ENCODE measurements at regions not wholly inside any gene's neighbourhood (a gene's known extent, or its start where the extent isn't known, plus 50 kb on each side); places are given as distances from the start of the nearest gene placed in this dataset.

GRCh38 chr14:61213191-61213621, 67.9 kb downstream of the TMEM30B start:
- TF ChIP-seq CTCF (IDR thresholded peaks at IDR 0.05; ENCODE audit: borderline replicate concordance, control extremely low read depth, extremely low read depth, insufficient read depth, missing control alignments): no peak
- no peak for DNase-seq (ENCODE audit: low spot score)
- in situ Hi-C loops (cut with MboI; ENCODE audit: low sequenced_read_pairs, unreplicated experiment): no loop called here

DNA sequence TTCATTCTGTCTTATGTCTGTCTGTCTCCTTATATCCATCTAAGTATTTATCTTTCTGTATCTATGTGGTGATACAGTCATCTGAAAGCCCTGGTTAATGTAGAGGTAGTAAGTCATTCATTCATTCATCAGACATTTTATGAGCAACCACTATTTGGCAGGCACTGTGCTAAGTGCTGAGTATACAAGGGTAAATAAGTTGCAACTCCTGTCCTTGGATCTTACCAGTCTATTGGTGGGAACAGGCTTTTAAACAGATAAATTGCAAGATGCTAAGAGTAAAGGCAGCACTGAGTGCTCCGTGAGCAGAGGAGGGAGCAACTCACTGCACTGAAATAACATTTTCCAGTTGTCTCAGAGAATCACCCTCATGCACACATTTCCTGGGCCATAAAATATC, 68.6 kb downstream of the TMEM30B start:
- in situ Hi-C loops (cut with MboI; ENCODE audit: low sequenced_read_pairs, unreplicated experiment): no loop called here
- DNase-seq (ENCODE audit: low spot score): no peak
- TF ChIP-seq CTCF (IDR thresholded peaks at IDR 0.05; ENCODE audit: borderline replicate concordance, control extremely low read depth, extremely low read depth, insufficient read depth, missing control alignments): no peak

GRCh38 chr14:61211476-61212255, 69.5 kb downstream of the TMEM30B start:
- in situ Hi-C loops (cut with MboI; ENCODE audit: low sequenced_read_pairs, unreplicated experiment): no loop called here
- DNase-seq (ENCODE audit: low spot score): no peak
- no peak for TF ChIP-seq CTCF (IDR thresholded peaks at IDR 0.05; ENCODE audit: borderline replicate concordance, control extremely low read depth, extremely low read depth, insufficient read depth, missing control alignments)

DNA sequence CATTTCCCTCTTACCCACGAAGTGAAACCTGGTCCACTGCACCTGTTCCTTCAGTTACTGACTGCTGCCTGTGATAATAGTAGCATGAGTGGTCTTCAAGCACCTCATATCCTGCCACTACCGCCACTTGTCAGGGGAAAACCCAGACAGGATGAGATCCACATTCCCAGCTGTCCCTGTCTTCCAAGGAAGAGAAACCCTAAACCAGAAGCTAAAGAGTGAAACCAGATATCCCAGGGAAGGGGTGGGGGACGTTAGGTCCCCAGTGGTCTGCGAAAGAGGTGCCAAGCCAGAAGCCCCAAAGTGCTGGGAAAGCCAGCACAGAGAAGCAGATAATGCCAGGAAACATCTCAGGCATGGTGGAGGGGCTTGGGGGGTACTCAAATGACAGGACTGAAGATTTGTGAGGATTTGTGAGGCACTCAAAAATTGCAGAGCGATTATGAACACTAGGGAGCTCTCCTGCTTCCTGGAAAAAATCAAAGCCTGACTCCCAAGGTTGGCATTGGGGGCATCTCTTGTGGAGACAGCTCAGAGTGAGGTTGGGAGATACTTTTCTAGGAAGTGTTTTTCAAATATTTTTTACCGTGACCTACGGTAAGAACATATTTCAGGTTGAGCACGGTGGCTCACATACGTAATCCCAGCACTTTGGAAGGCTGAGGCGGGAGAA, 77.9 kb downstream of the TMEM30B start:
- no peak for TF ChIP-seq CTCF (IDR thresholded peaks at IDR 0.05; ENCODE audit: borderline replicate concordance, control extremely low read depth, extremely low read depth, insufficient read depth, missing control alignments)
- DNase-seq (ENCODE audit: low spot score): no peak
- in situ Hi-C loops (cut with MboI; ENCODE audit: low sequenced_read_pairs, unreplicated experiment): no loop called here

GRCh38 chr14:61202124-61202523, 79.0 kb downstream of the TMEM30B start:
- TF ChIP-seq CTCF (IDR thresholded peaks at IDR 0.05; ENCODE audit: borderline replicate concordance, control extremely low read depth, extremely low read depth, insufficient read depth, missing control alignments): no peak
- in situ Hi-C loops (cut with MboI; ENCODE audit: low sequenced_read_pairs, unreplicated experiment): no loop called here
- DNase-seq (ENCODE audit: low spot score): no peak

DNA sequence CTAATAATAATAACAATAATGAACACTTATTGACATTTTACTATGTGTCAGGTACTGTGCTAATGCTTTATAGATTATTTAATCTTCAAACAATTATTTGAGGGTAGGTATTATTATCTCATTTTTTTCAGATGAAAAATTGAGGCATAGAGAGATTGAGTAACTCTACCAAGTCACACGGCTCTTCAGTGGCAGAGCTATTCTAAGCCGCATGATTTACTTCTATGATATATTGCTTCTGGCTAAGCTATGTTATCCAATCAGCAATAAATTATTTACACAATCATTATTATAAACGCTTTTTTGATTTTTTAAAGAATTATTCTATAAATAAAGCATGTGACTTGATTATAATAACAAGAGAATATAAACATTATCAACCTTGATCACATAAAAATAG, 80.0 kb downstream of the TMEM30B start:
- TF ChIP-seq CTCF (IDR thresholded peaks at IDR 0.05; ENCODE audit: borderline replicate concordance, control extremely low read depth, extremely low read depth, insufficient read depth, missing control alignments): no peak
- in situ Hi-C loops (cut with MboI; ENCODE audit: low sequenced_read_pairs, unreplicated experiment): no loop called here
- no peak for DNase-seq (ENCODE audit: low spot score)
